Activated naive CD4-positive, alpha-beta T cell treated with Interleukin-2 at 50 U/mL for 16 hours (primary cell): ENCODE measurements at regions not wholly inside any gene's neighbourhood (a gene's known extent, or its start where the extent isn't known, plus 50 kb on each side); places are given as distances from the start of the nearest gene placed in this dataset.

Experiments
- DNase-seq: peaks from one replicate; pipeline ENCODE4 v3.0.0-alpha.2; 2020

DNA sequence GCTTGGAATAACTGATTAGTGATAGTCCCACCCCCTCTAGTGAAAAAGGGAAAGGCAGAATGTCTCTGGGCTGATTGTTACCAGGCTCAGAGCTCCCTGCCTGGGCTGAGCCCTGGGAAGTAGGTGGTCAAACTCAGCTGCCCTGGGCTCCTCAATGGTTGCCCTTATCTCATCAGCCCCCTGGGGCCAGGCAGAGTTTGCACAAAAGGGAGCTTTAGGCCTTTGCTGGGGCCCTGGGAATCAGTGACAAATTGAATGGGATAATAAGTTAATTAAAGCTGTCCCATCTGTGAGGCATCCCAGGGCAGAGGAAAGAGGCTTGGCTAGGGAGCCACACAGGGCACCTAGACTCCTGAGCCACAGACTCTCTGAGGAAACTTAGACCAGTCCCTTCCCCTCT, 89.0 kb downstream of the EFNB1 start:
- no peak for DNase-seq

- DNase-seq = no peak
These were observed 88.1 kb downstream of the EFNB1 start for GRCh38 chrX:68916891-68917290.

DNA sequence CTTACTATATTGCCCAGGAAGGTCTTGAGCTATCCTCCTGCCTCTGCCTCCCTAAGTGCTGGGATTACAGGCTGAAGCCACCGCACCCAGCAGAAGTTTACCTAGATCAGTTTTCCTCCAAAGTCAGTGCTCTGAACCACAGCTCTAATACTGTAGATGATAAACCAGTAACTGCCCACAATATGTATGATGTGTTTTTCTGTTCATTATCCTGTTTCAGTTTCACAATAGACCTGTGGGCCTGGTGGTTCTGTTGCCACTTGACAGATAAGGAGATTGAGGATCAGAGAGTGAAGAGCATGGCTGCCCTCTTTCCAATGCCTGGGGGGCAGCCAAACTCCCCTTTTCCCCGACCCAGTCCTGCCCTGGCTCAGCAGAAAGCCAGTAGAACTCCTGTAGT, 87.0 kb downstream of the EFNB1 start:
- DNase-seq = no peak

DNA sequence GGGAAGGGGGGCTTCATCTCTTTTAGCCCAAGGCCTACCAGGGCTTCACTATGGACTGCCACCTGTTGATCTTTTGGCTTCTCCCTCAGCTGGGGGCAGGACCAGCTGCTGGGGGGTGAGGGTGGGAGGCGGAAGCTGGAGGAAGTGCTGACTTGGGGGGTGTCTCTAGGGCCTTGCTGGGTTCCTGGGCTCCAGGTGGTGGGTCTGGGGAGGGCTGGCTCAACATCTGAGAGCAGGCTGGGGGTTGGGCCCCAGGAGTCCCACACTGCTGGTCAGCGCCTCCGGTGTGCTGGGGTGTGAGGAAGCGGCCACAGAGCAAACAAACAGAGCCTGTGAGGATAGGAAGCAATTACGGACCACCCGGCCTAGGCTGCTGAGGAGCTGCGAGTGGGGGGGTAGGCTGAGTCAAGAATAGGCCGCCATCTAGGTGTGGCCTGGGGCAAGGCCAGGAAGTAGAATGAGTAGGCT, 85.7 kb downstream of the EFNB1 start:
- no peak for DNase-seq

GRCh38 chrX:68913249-68913547, 84.4 kb downstream of the EFNB1 start:
- no peak for DNase-seq

DNA sequence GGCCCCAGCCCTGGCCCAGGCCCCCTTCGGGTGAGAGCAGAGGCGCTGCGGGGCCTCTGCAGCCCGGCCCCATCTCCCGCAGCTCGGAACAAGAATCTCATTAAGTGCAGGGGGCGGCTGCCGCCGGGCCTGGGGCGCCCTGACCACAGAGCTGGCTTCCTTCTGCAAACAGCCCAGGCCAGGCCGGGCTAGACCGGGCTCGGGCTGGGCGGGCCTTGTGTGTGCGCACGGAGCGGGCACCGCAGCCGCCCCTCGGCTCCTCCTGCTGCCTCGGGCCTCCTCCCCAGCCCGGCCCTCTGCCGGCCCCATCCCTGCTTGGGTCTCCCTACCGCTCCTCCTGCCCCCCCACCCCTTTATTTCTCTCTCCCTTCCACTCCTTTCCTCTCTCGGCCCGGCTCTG, 83.3 kb downstream of the EFNB1 start:
- no peak for DNase-seq

- no peak for DNase-seq
These were observed 82.1 kb downstream of the EFNB1 start for GRCh38 chrX:68910731-68911428.

- DNase-seq = no peak
These were observed 81.1 kb downstream of the EFNB1 start for GRCh38 chrX:68909945-68910344.

DNA sequence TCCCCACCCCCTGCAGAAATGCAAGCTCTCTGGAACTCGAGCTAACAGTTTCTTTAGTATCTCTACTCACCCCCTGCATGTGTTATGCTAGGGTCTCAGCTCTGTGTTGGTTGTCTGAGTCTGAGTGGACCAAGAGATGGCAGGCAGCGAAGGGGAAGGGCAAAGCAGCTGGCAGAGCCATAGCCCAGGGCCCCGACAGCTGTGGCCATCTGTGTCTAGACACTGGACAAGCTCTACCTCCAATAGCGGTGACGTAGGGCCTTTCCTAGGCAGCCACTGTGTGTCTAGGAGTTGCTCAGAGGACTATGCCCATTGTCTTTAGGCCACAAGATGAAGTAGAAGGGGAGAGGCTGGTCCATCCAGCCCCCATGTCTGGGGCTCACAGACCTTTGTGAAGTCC, 79.2 kb downstream of the EFNB1 start:
- DNase-seq = no peak

DNA sequence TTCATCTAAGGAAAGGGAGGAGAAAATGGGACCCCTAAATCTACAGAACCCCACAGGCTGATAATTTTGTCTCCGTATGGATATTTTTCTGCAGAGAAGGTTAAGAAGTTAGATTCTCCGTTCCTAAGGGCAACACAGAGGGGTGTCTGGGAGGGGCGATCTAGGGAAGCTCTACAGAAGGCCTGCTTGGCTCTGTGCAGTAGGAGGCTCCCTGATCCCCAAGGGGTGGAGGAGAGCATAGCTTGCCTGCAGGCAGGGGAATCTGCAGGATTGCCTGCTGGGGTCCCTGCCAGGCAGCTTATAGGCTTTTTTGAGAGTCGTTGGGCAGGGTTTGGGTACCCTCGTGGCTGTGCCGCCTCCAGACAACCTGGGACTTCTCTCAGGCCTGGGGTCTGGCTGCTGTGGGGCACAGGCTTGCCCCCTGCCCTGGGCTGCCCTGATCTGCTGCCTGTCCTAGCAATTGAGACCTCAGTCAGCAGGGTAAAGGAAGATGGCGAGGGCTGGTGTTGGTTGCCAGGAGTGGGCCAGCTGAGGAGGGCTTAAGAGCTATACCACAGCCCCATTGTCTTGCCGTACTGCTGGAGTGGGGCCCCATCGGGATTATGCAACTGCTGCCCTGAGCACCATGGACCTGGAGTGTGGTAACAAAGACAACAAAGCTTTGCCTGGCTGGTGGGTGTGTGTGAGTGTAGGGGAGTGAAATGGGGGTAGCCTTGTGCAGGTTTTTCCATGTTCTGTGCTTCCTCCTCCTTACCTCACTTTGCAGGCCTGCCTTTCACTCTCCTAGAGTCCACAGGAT, 74.1 kb downstream of the EFNB1 start:
- DNase-seq = no peak

GRCh38 chrX:68901519-68901918, 72.7 kb downstream of the EFNB1 start:
- no peak for DNase-seq

DNA sequence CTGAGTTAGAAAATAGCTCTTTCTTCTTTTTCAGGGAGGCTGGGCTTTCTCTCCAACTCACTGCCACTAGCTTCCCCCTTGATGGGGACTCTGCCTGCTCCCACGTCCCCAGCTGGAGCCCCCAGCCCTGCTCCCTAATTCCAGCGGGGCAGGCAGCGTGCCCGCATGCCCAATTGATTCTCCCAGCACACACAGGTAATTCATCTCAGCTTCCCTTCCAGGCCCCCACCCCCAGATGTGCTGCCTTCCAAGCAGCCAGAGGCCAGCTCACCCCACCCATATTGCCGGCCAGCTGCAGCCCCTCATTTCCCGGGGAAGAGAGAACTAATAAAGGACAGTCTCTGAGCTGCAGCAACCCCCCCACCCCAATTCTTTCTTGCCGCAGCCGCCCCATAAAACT, 69.8 kb downstream of the EFNB1 start:
- DNase-seq = no peak

GRCh38 chrX:68897118-68897945, 68.5 kb downstream of the EFNB1 start:
- DNase-seq = no peak

DNA sequence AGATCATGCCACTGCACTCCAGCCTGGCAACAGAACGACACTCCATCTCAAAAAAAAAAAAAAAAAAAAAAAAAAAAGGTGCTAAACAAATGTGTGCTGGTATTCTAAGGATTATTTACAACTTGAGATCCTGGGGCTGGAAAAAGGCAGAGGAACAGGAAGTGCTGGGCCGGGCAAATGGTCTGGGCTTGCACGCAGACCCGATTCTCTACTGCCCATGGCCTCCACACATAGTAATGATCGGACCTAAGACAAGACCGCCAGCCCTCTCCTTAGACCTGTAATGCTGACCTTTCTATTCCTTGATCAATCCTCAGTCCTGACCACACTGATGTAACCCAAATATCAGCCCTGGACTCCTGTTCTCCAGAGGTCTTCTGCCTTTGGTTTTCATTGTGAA, 67.8 kb downstream of the EFNB1 start:
- no peak for DNase-seq

- no peak for DNase-seq
These were observed 67.0 kb downstream of the EFNB1 start for GRCh38 chrX:68895778-68896177.

GRCh38 chrX:68895341-68895755, 66.5 kb downstream of the EFNB1 start:
- no peak for DNase-seq

- peak; percentile 2 for DNase-seq
These were observed 65.9 kb downstream of the EFNB1 start for GRCh38 chrX:68894513-68895340.

DNA sequence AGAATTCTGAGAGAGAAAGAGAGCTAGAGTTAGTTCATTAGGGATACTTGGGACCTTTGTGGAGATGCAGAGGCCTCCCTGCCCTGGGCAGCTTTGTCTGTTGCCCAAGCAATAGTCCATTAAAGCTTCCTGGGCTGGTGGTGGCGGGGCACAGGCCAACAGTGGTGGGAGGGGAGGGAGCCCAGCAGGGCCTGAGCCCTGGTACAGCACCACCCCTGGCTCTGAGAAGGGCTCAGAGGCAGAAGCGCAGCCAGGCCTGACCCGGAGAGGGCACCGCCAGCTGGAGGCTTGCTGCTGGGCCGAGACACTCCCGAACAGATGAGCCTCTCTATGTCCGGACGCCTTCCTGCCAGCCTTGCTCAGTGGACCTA, 65.3 kb downstream of the EFNB1 start:
- no peak for DNase-seq

DNA sequence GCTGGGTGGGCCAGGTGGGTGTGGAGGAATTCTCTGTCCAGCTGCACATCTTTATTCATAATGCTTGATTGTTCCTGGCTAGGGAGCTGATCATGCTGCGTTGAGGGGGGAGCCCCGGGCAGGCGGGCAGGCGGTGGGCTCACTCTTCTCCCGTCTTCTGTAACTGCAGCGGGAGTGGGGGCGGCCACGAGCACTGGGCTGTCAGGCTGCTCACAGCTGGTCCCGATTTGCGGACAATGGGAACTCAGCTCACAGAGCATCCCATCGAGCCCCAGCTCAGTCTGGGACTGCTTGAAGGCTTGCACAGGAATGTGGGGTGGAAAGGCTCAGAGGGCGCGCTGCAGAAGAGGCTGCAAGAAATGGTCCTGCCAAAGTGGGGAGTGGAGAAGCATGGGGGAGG, 63.8 kb downstream of the EFNB1 start:
- DNase-seq = no peak

GRCh38 chrX:68892134-68892533, 63.3 kb downstream of the EFNB1 start:
- no peak for DNase-seq
